Activated CD8-positive, alpha-beta T cell treated with anti-CD3 and anti-CD28 coated beads for 36 hours (primary cell): ENCODE measurements at regions not wholly inside any gene's neighbourhood (a gene's known extent, or its start where the extent isn't known, plus 50 kb on each side); places are given as distances from the start of the nearest gene placed in this dataset.

ENCODE experiments used
- ATAC-seq: fragments of 200-7000 bp; cut with Tn5 transposase; one replicate; pipeline ENCODE4 v1.10.0; 2021; ENCODE audit warnings: mild to moderate bottlenecking, moderate library complexity
- CTCF ChIA-PET: fragments of 350-600 bp; sonication (Branson Sonifier 250); formaldehyde crosslinking; loops from one replicate; lab custom pipeline; 2021; ENCODE audit warnings: antibody characterized with exemption; lab: Charles Lee
- POLR2A ChIA-PET: fragments of 350-600 bp; sonication (Branson Sonifier 250); formaldehyde crosslinking; loops from one replicate; lab custom pipeline; 2021; ENCODE audit warnings: antibody characterized with exemption; lab: Charles Lee
- DNase-seq: peaks from one replicate; pipeline ENCODE4 v3.0.0-alpha.2; 2020
- H3K27ac Mint-ChIP-seq: one replicate; pipeline ENCODE4 v1.8.0; 2021; ENCODE audit warnings: mild to moderate bottlenecking, mixed read lengths
- H3K27me3 Mint-ChIP-seq: one replicate; pipeline ENCODE4 v1.8.0; 2021; ENCODE audit warnings: mixed read lengths
- H3K36me3 Mint-ChIP-seq: one replicate; pipeline ENCODE4 v1.8.0; 2021; ENCODE audit warnings: low read depth, mixed read lengths
- H3K4me1 Mint-ChIP-seq: one replicate; pipeline ENCODE4 v1.8.0; 2021; ENCODE audit warnings: low read depth, mixed read lengths
- H3K4me3 Mint-ChIP-seq: one replicate; pipeline ENCODE4 v1.8.0; 2021; ENCODE audit warnings: mild to moderate bottlenecking, moderate library complexity, mixed read lengths
- H3K9me3 Mint-ChIP-seq: one replicate; pipeline ENCODE4 v1.8.0; 2021; ENCODE audit warnings: mixed read lengths
- CTCF ChIP-seq: fragments of 200-600 bp; IDR thresholded peaks from one replicate; pipeline ENCODE4 v1.8.0; 2022; ENCODE audit warnings: antibody characterized with exemption, mild to moderate bottlenecking
- intact Hi-C: fragments of 100-400 bp; cut with micrococcal nuclease; formaldehyde crosslinking; loops from one replicate; pipeline ENCODE4 v1.10.0; 2022

DNA sequence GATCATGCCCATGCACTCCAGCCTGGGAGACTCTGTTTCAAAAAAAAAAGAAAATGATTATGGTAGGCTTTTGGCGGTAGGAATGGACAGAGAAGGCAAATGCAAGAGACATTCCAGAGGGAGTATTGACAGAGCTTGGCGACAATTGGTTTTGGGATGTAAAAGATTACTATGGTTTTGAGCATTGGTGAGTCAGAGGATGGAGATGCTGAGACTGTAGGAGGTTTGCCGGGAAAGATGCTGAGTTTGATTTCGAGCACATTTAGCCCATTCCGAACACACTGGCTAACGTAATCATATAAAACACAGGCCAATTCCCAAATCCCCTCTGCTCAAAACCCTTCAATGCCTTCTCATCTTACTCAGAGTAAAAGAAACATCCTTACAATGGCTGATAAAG is 161.6 kb upstream of the MKLN1 start:
- no peak overlapping the region for H3K27ac Mint-ChIP-seq
- no peak overlapping the region for H3K4me3 Mint-ChIP-seq
- peaks cover 4% of the 10 kb centered on the region for H3K27me3 Mint-ChIP-seq
- no peaks in the 10 kb centered on the region for H3K4me1 Mint-ChIP-seq
- CTCF ChIA-PET: interaction anchor here (0.7 to 1.1 kb wide), 2 partner anchors 11 to 269 kb away, joined by 3 read pairs; no protein-coding TSS in a partner anchor
- H3K9me3 Mint-ChIP-seq: no peaks in the 10 kb centered on the region
- ATAC-seq: no peak
- no peak for TF ChIP-seq CTCF
- intact Hi-C loops: no loop called here
- no peak for DNase-seq
- H3K36me3 Mint-ChIP-seq: no peaks in the 10 kb centered on the region
- POLR2A ChIA-PET: interaction anchor here (0.5 kb wide), 1 partner anchor 23 kb away, joined by 3 read pairs; no protein-coding TSS in a partner anchor

DNA sequence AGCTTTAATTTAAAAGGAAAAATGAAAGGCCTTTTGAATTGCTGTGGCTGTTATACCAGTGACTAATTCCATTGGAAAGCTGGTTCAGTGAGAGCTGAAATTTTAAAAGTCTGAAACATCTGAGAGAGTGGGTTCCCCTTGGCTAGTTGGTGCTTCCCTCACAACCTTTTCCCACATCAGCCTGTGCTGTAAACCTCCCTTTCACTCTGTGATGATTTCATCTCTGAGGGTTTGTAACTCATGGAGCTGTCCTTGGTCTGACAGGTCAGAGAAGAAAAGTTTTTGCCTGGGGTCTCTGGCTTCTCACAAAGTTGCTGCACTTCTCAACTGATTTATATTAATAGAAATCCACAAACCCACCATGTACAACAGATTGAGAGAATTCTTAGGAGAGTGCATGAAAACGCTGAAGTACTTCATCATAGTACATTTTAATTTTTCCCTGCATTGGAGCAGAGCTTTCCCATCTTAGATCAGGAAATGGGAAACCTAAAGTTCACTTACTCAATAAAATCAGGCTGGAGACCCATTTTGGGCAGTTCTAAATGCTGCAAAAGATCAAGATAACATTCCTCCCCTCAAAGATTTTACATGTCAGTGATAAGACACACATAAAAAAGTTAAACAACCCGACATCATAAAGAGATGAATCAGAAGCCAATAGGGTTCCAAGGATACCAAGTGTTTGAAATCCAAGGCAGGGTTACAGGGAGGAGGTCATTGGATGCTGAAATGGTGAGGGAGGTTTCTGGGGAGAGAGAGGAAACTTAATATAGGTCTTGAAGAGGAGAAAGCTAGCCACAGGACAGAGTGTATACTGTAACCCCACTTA is 157.0 kb upstream of the MKLN1 start:
- ATAC-seq (no peak), DNase-seq (no peak)
- Mint-ChIP-seq H3K27me3 (peaks cover 5% of the 10 kb centered on the region), H3K27ac (no peak overlapping the region), H3K9me3 (no peaks in the 10 kb centered on the region), H3K4me1 (no peaks in the 10 kb centered on the region), H3K4me3 (no peak overlapping the region), H3K36me3 (no peaks in the 10 kb centered on the region)
- intact Hi-C loops: no loop called here
- no peak for TF ChIP-seq CTCF
- CTCF ChIA-PET: interaction anchor here (1.2 kb wide), 1 partner anchor 9 kb away, joined by 3 read pairs; no protein-coding TSS in a partner anchor
- POLR2A ChIA-PET: interaction anchor here (1.0 kb wide), 1 partner anchor 30 kb away, joined by 4 read pairs; no protein-coding TSS in a partner anchor

DNA sequence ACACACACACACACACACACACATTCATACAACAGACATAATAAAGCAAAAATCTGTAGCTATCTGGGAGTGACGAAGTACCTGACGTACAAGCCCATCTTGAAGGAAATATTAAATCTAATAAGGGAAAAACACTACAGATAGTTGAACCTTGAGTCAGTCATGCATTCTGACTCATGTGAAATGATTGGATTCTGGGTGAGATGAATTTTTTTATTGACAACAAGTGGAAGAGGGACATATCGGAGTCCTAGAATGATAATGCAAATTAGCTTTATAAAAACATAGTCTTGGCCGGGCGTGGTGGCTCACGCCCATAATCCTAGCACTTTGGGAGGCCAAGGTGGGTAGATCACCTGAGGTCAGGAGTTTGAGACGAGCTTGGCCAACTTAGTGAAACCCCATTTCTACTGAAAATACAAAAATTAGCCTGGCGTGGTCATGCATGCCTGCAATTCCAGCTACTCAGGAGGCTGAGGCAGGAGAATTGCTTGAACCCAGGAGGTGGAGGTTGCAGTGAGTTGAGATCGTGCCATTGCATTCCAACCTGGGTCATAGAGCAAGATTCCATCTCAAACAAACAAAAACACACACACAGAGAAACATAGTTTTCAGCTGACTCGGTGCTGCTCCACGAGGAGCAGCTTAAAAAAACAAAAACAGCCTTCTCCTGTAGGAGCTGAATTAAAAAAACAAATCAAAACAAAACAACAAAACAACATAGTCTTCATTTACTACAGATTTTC is 154.4 kb upstream of the MKLN1 start:
- intact Hi-C loops: no loop called here
- DNase-seq: no peak

GRCh38 chr7:131174391-131174790 is 153.3 kb upstream of the MKLN1 start:
- Mint-ChIP-seq H3K4me3 (no peak overlapping the region), H3K4me1 (no peaks in the 10 kb centered on the region), H3K9me3 (no peaks in the 10 kb centered on the region), H3K27ac (no peak overlapping the region), H3K27me3 (peaks cover 5% of the 10 kb centered on the region), H3K36me3 (no peaks in the 10 kb centered on the region)
- POLR2A ChIA-PET: no interaction called here
- ATAC-seq (no peak), DNase-seq (no peak)
- intact Hi-C loops: no loop called here
- TF ChIP-seq CTCF: no peak
- CTCF ChIA-PET: no interaction called here

More for the DNA sequence above, 154.4 kb upstream of the MKLN1 start:
- no peaks in the 10 kb centered on the region for H3K36me3 Mint-ChIP-seq
- H3K27ac Mint-ChIP-seq: no peak overlapping the region
- ChIA-PET POLR2A (no interaction called here), CTCF (interaction anchor here (0.9 kb wide), 1 partner anchor 17 kb away, joined by 3 read pairs; no protein-coding TSS in a partner anchor)
- no peak overlapping the region for H3K4me3 Mint-ChIP-seq
- no peaks in the 10 kb centered on the region for H3K4me1 Mint-ChIP-seq
- no peak for TF ChIP-seq CTCF
- no peak for ATAC-seq
- no peaks in the 10 kb centered on the region for H3K9me3 Mint-ChIP-seq
- peaks cover 5% of the 10 kb centered on the region for H3K27me3 Mint-ChIP-seq
